H1 (cell line): ENCODE measurements at regions not wholly inside any gene's neighbourhood (a gene's known extent, or its start where the extent isn't known, plus 50 kb on each side); places are given as distances from the start of the nearest gene placed in this dataset.

Experiments used
- CTCF ChIA-PET: fragments of 300-600 bp; sonication (Branson Sonifier 250); formaldehyde crosslinking; loops from one replicate; lab custom pipeline; 2021; ENCODE audit not compliant: partially characterized antibody; lab: Charles Lee
- POLR2A ChIA-PET: fragments of 300-600 bp; sonication (Branson Sonifier 250); formaldehyde crosslinking; loops from one replicate; lab custom pipeline; 2021; ENCODE audit warnings: inconsistent platforms; ENCODE audit not compliant: partially characterized antibody; lab: Charles Lee
- DNase-seq, 2 experiments: peaks; one replicate each; pipeline versions ENCODE4 v3.0.0 to v3.0.0-alpha.2; 2010 to 2022; ENCODE audit warnings: low spot score in 2 of 2, low read depth in 1 of 2, mixed read lengths in 1 of 2
- FAIRE-seq: peaks from 2 replicates; lab custom pipeline; 2011; peaks lifted over from hg19 to GRCh38; lab: Jason Lieb, UNC
- H2AFZ ChIP-seq: 2 replicates; pipeline ENCODE4 v1.8.1; 2012; ENCODE audit warnings: low read length, inconsistent platforms
- H2AK5ac ChIP-seq: 2 replicates; pipeline ENCODE4 v1.6.1; 2013; ENCODE audit warnings: low read depth, low read length
- H2BK120ac ChIP-seq: replicated peaks from 2 replicates; pipeline ENCODE3; 2013; ENCODE audit warnings: low read depth, low read length, inconsistent platforms
- H2BK12ac ChIP-seq: 2 replicates; pipeline ENCODE4 v1.6.1; 2013; ENCODE audit warnings: low read depth, low read length
- H2BK15ac ChIP-seq: 2 replicates; pipeline ENCODE4 v1.6.1; 2013; ENCODE audit warnings: low read length
- H2BK20ac ChIP-seq: 2 replicates; pipeline ENCODE4 v1.6.1; 2013; ENCODE audit warnings: low read length
- H2BK5ac ChIP-seq: 2 replicates; pipeline ENCODE4 v1.6.1; 2013; ENCODE audit warnings: low read depth, low read length
- H3K14ac ChIP-seq: 2 replicates; pipeline ENCODE4 v1.6.1; 2013; ENCODE audit warnings: inconsistent platforms; ENCODE audit not compliant: insufficient read length
- H3K18ac ChIP-seq: 2 replicates; pipeline ENCODE4 v1.6.1; 2013; ENCODE audit warnings: low read length; ENCODE audit errors: extremely low read depth
- H3K23ac ChIP-seq: 2 replicates; pipeline ENCODE4 v1.6.1; 2013; ENCODE audit warnings: inconsistent platforms; ENCODE audit not compliant: insufficient read length
- H3K23me2 ChIP-seq: 2 replicates; pipeline ENCODE4 v1.6.1; 2013; ENCODE audit warnings: low read depth, low read length
- H3K27ac ChIP-seq: 2 replicates; pipeline ENCODE4 v1.6.1; 2011; ENCODE audit warnings: low read depth, low read length, inconsistent platforms
- H3K27me3 ChIP-seq, 4 experiments: replicated peaks in 1 of 4; 1 replicate in 1 of 4; 2 replicates in 3 of 4; pipeline versions ENCODE4 v1.6.1 to v1.8.1; 2011 to 2013; ENCODE audit warnings: low read length in 3 of 4, mild to moderate bottlenecking in 3 of 4, inconsistent platforms in 2 of 4, mixed read lengths in 2 of 4, moderate library complexity in 1 of 4; ENCODE audit not compliant: control insufficient read depth in 3 of 4, insufficient read depth in 3 of 4; ENCODE audit errors: extremely low read depth in 1 of 4
- H3K36me3 ChIP-seq, 4 experiments: 2 replicates each; pipeline versions ENCODE4 v1.6.1 to v1.8.1; 2011 to 2013; ENCODE audit warnings: mild to moderate bottlenecking in 4 of 4, low read length in 3 of 4, moderate library complexity in 2 of 4, control low read depth in 1 of 4, inconsistent platforms in 1 of 4; ENCODE audit not compliant: insufficient read depth in 4 of 4, control insufficient read depth in 2 of 4
- H3K4ac ChIP-seq: replicated peaks from 2 replicates; pipeline ENCODE3; 2013; ENCODE audit warnings: low read length, low read depth, mixed read lengths, inconsistent platforms; ENCODE audit not compliant: insufficient read length
- H3K4me1 ChIP-seq, 4 experiments: replicated peaks in 1 of 4; 1 replicate in 1 of 4; 2 replicates in 3 of 4; pipeline versions ENCODE4 v1.6.1 to v1.8.1; 2011 to 2013; ENCODE audit warnings: low read length in 3 of 4, inconsistent platforms in 2 of 4, mixed read lengths in 1 of 4; ENCODE audit not compliant: insufficient read depth in 4 of 4, control insufficient read depth in 3 of 4
- H3K4me2 ChIP-seq, 2 experiments: 2 replicates each; pipeline versions ENCODE4 v1.6.1 to v1.8.1; 2011 to 2013; ENCODE audit warnings: low read depth in 2 of 2, low read length in 2 of 2, control low read depth in 1 of 2, inconsistent platforms in 1 of 2, mild to moderate bottlenecking in 1 of 2; ENCODE audit not compliant: insufficient read depth in 1 of 2
- H3K4me3 ChIP-seq, 4 experiments: fragments of 200-600, 300-600 bp in 1 of 4; sonication (generic), shearing (Covaris generic), sonication (Bioruptor Twin) in 1 of 4; 2 replicates each; pipeline versions ENCODE4 v1.5.1 to v1.8.1; 2011 to 2016; ENCODE audit warnings: low read length in 4 of 4, low read depth in 3 of 4, control low read depth in 2 of 4, inconsistent platforms in 2 of 4, mild to moderate bottlenecking in 2 of 4, mixed read lengths in 1 of 4, moderate library complexity in 1 of 4; ENCODE audit not compliant: insufficient read depth in 2 of 4; ENCODE audit errors: extremely low read depth in 1 of 4
- H3K56ac ChIP-seq: replicated peaks from 2 replicates; pipeline ENCODE3; 2013; ENCODE audit warnings: low read depth, mild to moderate bottlenecking, mixed read lengths, low read length, inconsistent platforms; ENCODE audit not compliant: insufficient read length
- H3K79me1 ChIP-seq: 2 replicates; pipeline ENCODE4 v1.6.1; 2013; ENCODE audit warnings: low read depth, low read length, control low read depth
- H3K79me2 ChIP-seq, 2 experiments: 2 replicates each; pipeline versions ENCODE4 v1.6.1 to v1.8.1; 2012 to 2013; ENCODE audit warnings: low read length in 2 of 2, mild to moderate bottlenecking in 2 of 2, inconsistent platforms in 1 of 2; ENCODE audit not compliant: insufficient read depth in 2 of 2, control insufficient read depth in 1 of 2
- H3K9ac ChIP-seq, 4 experiments: replicated peaks in 1 of 4; 1 replicate in 1 of 4; 2 replicates in 3 of 4; pipeline versions ENCODE4 v1.6.1 to v1.8.1; 2011 to 2013; ENCODE audit warnings: low read depth in 3 of 4, low read length in 3 of 4, control low read depth in 2 of 4, mild to moderate bottlenecking in 2 of 4, moderate library complexity in 2 of 4, inconsistent platforms in 1 of 4; ENCODE audit errors: extremely low read depth in 1 of 4
- H3K9me3 ChIP-seq, 2 experiments: 2 replicates each; pipeline versions ENCODE4 v1.6.1 to v1.8.1; 2012 to 2013; ENCODE audit warnings: mild to moderate bottlenecking in 2 of 2, moderate library complexity in 2 of 2, control low read depth in 1 of 2, inconsistent platforms in 1 of 2, low read depth in 1 of 2, low read length in 1 of 2, mixed read lengths in 1 of 2; ENCODE audit not compliant: insufficient read depth in 2 of 2
- H4K20me1 ChIP-seq, 2 experiments: replicated peaks in 1 of 2; 2 replicates each; pipeline versions ENCODE3 to v1.8.1; 2011 to 2013; ENCODE audit warnings: inconsistent platforms in 2 of 2, low read length in 2 of 2, mild to moderate bottlenecking in 1 of 2; ENCODE audit not compliant: insufficient read depth in 2 of 2, control insufficient read depth in 1 of 2
- H4K5ac ChIP-seq: 2 replicates; pipeline ENCODE4 v1.6.1; 2013; ENCODE audit warnings: low read length, low read depth, mixed read lengths, inconsistent platforms; ENCODE audit not compliant: insufficient read length
- H4K8ac ChIP-seq: 2 replicates; pipeline ENCODE4 v1.8.0; 2013; ENCODE audit warnings: mild to moderate bottlenecking, moderate library complexity, low read length, inconsistent platforms; ENCODE audit not compliant: insufficient read depth; ENCODE audit errors: extremely low read depth
- H4K91ac ChIP-seq: replicated peaks from 2 replicates; pipeline ENCODE3; 2013; ENCODE audit warnings: low read length, mixed read lengths, inconsistent platforms; ENCODE audit not compliant: insufficient read length
- ATF3 ChIP-seq: IDR thresholded peaks from 2 replicates; pipeline ENCODE4 v1.6.1; 2011; ENCODE audit warnings: low read depth, mild to moderate bottlenecking, low read length; ENCODE audit not compliant: insufficient read depth
- BRCA1 ChIP-seq: IDR thresholded peaks from 2 replicates; pipeline ENCODE4 v1.6.1; 2012; ENCODE audit warnings: low read depth, low read length, improper control_type of control experiment
- CBX5 ChIP-seq: fragments of 300-800, 300-1000 bp; sonication (generic); IDR thresholded peaks from 2 replicates; pipeline ENCODE4 v1.7.1; 2016; ENCODE audit warnings: antibody characterized with exemption, low read length, low read depth
- CBX8 ChIP-seq: fragments of 300-800, 300-1000 bp; sonication (generic); IDR thresholded peaks from 2 replicates; pipeline ENCODE4 v1.7.1; 2016; ENCODE audit warnings: low read depth, low read length, borderline replicate concordance
- E2F6 ChIP-seq: IDR thresholded peaks from 2 replicates; pipeline ENCODE4 v1.6.1; 2012; ENCODE audit warnings: inconsistent platforms
- KDM5A ChIP-seq: fragments of 200-600 bp; IDR thresholded peaks from 2 replicates; pipeline ENCODE4 v1.7.1; 2012; ENCODE audit warnings: mild to moderate bottlenecking, low read length, inconsistent platforms, mixed read lengths
- NANOG ChIP-seq: IDR thresholded peaks from 2 replicates; pipeline ENCODE4 v1.6.1; 2011; ENCODE audit warnings: low read length, low read depth, mild to moderate bottlenecking, inconsistent platforms; ENCODE audit not compliant: insufficient read depth, poor library complexity, severe bottlenecking
- SIN3A ChIP-seq, 2 experiments: IDR thresholded peaks in 1 of 2; conservative IDR thresholded peaks in 1 of 2; 2 replicates each; pipeline ENCODE4 v1.6.1; 2011 to 2012; ENCODE audit warnings: low read length in 2 of 2, improper control_type of control experiment in 1 of 2, low read depth in 1 of 2, mild to moderate bottlenecking in 1 of 2
- SP1 ChIP-seq: IDR thresholded peaks from 2 replicates; pipeline ENCODE4 v1.6.1; 2011; ENCODE audit warnings: low read depth, low read length
- SP4 ChIP-seq: IDR thresholded peaks from 2 replicates; pipeline ENCODE4 v1.6.1; 2012; ENCODE audit warnings: low read length, inconsistent platforms
- SUZ12 ChIP-seq: fragments of 200-600 bp; sonication (generic); IDR thresholded peaks from 2 replicates; pipeline ENCODE4 v1.6.1; 2012; ENCODE audit warnings: mild to moderate bottlenecking, inconsistent platforms, low read length, moderate library complexity, mixed read lengths
- TEAD4 ChIP-seq: IDR thresholded peaks from 2 replicates; pipeline ENCODE4 v1.6.1; 2012; ENCODE audit warnings: low read depth, low read length, inconsistent platforms, mixed read lengths
- YY1 ChIP-seq: IDR thresholded peaks from 2 replicates; pipeline ENCODE4 v1.6.1; 2011; ENCODE audit warnings: low read depth, mild to moderate bottlenecking, low read length
- ZNF274 ChIP-seq: IDR thresholded peaks from 2 replicates; pipeline ENCODE4 v1.7.0; 2012; ENCODE audit warnings: low read length, borderline replicate concordance; ENCODE audit errors: extremely low read depth
- WGBS, 2 experiments: shearing (Covaris generic) in 1 of 2; methylation state at CpG; one replicate each; pipeline versions ENCODE4 v1.1.6 to v1.1.7; 2013 to 2015; ENCODE audit warnings: low lambda C conversion rate in 2 of 2, mixed read lengths in 2 of 2, inconsistent platforms in 1 of 2, low coverage in 1 of 2, missing lambda C conversion rate in 1 of 2; ENCODE audit not compliant: insufficient replicate concordance in 2 of 2, insufficient coverage in 1 of 2, insufficient read length in 1 of 2; ENCODE audit errors: extremely low coverage in 1 of 2, missing lambda C conversion rate in 1 of 2; 5-methylcytosine and 5-hydroxymethylcytosine counted together

GRCh38 chr22:49365910-49366309 lies 461.8 kb downstream of the BRD1 start:
- H2BK120ac ChIP-seq: no peak overlapping the region
- peaks cover 0 to 7% of the 10 kb centered on the region in 2 experiments; a peak in 1 of 4 replicates for H3K9me3 ChIP-seq
- CTCF ChIA-PET: no interaction called here
- no peak for DNase-seq
- no peak overlapping the region for H3K23ac ChIP-seq
- POLR2A ChIA-PET: no interaction called here
- H3K4me2 ChIP-seq: no peak overlapping the region
- no peaks in the 10 kb centered on the region for H3K23me2 ChIP-seq
- no peaks in the 10 kb centered on the region for H3K36me3 ChIP-seq
- no peak overlapping the region for H3K9ac ChIP-seq
- 80% methylated on average over 14 of the region's 14 CpGs; no CpG with 5 or more reads in 1 of the 2 experiments for WGBS, 2 experiments
- H4K91ac ChIP-seq: no peak overlapping the region
- H4K8ac ChIP-seq: no peak overlapping the region; the same call in 1 of the 2 replicates
- H3K56ac ChIP-seq: no peak overlapping the region
- H3K4me3 ChIP-seq: no peak overlapping the region
- no peak overlapping the region for H2BK15ac ChIP-seq
- no peaks in the 10 kb centered on the region for H3K27me3 ChIP-seq
- H2AK5ac ChIP-seq: no peak overlapping the region
- no peaks in the 10 kb centered on the region for H3K79me1 ChIP-seq
- H2BK5ac ChIP-seq: no peak overlapping the region
- no peak overlapping the region for H3K4ac ChIP-seq
- H2BK12ac ChIP-seq: no peak overlapping the region
- H4K5ac ChIP-seq: no peak overlapping the region
- H3K79me2 ChIP-seq: no peaks in the 10 kb centered on the region
- no peak for FAIRE-seq
- H2BK20ac ChIP-seq: no peak overlapping the region
- no peaks in the 10 kb centered on the region for H4K20me1 ChIP-seq
- H3K27ac ChIP-seq: no peak overlapping the region
- no peak overlapping the region for H3K18ac ChIP-seq
- H3K4me1 ChIP-seq: no peaks in the 10 kb centered on the region; a peak in 1 of 7 replicates
- H2AFZ ChIP-seq: no peak overlapping the region
- no peak overlapping the region for H3K14ac ChIP-seq
- TF ChIP-seq SIN3A (conservative IDR thresholded peaks at IDR 0.05 in 1 of 2, IDR thresholded peaks at IDR 0.05 in 1 of 2; ENCODE audit: low read depth in 1 of 2, low read length in 2 of 2) (no peak), YY1 (no peak), SUZ12 (no peak), ATF3 (no peak), KDM5A (no peak), CBX8 (no peak), BRCA1 (no peak), CBX5 (no peak), TEAD4 (no peak), SP4 (no peak), SP1 (no peak), ZNF274 (no peak), NANOG (no peak), E2F6 (no peak)
